Rectal smooth muscle tissue (tissue), 1 donor: ENCODE measurements at regions not wholly inside any gene's neighbourhood (a gene's known extent, or its start where the extent isn't known, plus 50 kb on each side); places are given as distances from the start of the nearest gene placed in this dataset.

Experiments
- H3K27ac ChIP-seq: one replicate; pipeline ENCODE4 v1.7.0; 2013; ENCODE audit warnings: low read depth, low read length, inconsistent platforms
- H3K27me3 ChIP-seq: one replicate; pipeline ENCODE4 v1.7.0; 2013; ENCODE audit warnings: low read length; ENCODE audit not compliant: control insufficient read depth, insufficient read depth
- H3K36me3 ChIP-seq: one replicate; pipeline ENCODE4 v1.7.0; 2013; ENCODE audit warnings: low read length; ENCODE audit not compliant: control insufficient read depth, insufficient read depth
- H3K4me1 ChIP-seq: one replicate; pipeline ENCODE4 v1.7.0; 2013; ENCODE audit warnings: low read length; ENCODE audit not compliant: control insufficient read depth, insufficient read depth
- H3K4me3 ChIP-seq: one replicate; pipeline ENCODE4 v1.7.0; 2013; ENCODE audit warnings: low read length
- H3K9ac ChIP-seq: one replicate; pipeline ENCODE4 v1.7.0; 2013; ENCODE audit warnings: low read length

DNA sequence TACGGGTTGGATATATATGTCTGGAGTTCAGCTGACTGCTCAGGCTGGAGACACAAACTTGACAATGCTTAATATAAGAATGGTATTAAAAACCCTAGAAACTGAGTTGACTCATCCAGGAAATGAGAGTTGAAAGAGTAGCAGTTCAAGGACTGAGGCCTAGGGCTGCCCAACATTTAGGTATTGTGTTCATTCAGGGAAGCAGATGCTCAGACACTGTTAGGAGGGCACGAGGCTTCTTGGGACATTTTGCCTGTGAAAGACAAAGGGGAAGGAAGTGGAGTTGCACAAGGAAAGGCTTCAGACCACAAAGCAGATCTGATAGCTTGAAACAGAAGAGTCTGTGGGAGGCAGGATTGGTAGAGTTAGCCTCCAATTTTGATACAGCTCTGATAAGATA is 52.0 kb upstream of the HS3ST1 start:
- Histone ChIP-seq H3K4me1 (no peaks in the 10 kb centered on the region), H3K27me3 (no peaks in the 10 kb centered on the region), H3K4me3 (no peak overlapping the region), H3K27ac (no peak overlapping the region), H3K9ac (no peak overlapping the region), H3K36me3 (no peaks in the 10 kb centered on the region)
